GM12872 (cell line): ENCODE measurements at regions not wholly inside any gene's neighbourhood (a gene's known extent, or its start where the extent isn't known, plus 50 kb on each side); places are given as distances from the start of the nearest gene placed in this dataset.

ENCODE experiments used
- CTCF ChIP-seq: IDR thresholded peaks from 3 replicates; pipeline ENCODE4 v1.5.1; 2011; ENCODE audit warnings: low read depth, mild to moderate bottlenecking, low read length, moderate library complexity; ENCODE audit not compliant: insufficient read depth

- no peak for TF ChIP-seq CTCF
Observed at GRCh38 chr13:86090181-86090580, 291.0 kb upstream of the SLITRK6 start.

- no peak for TF ChIP-seq CTCF
Observed at GRCh38 chr13:86087244-86087643, 288.0 kb upstream of the SLITRK6 start.

GRCh38 chr13:86085890-86086289 lies 286.7 kb upstream of the SLITRK6 start:
- no peak for TF ChIP-seq CTCF

- TF ChIP-seq CTCF = no peak
Observed at GRCh38 chr13:86082121-86082520, 282.9 kb upstream of the SLITRK6 start.

GRCh38 chr13:86080340-86080995 lies 281.2 kb upstream of the SLITRK6 start:
- no peak for TF ChIP-seq CTCF

- TF ChIP-seq CTCF = no peak
Observed at GRCh38 chr13:86066611-86067365, 267.6 kb upstream of the SLITRK6 start.

- TF ChIP-seq CTCF = no peak
Observed at GRCh38 chr13:86052141-86052540, 252.9 kb upstream of the SLITRK6 start.
